ENCODE measurements at regions not wholly inside any gene's neighbourhood (a gene's known extent, or its start where the extent isn't known, plus 50 kb on each side); places are given as distances from the start of the nearest gene placed in this dataset.

DNA sequence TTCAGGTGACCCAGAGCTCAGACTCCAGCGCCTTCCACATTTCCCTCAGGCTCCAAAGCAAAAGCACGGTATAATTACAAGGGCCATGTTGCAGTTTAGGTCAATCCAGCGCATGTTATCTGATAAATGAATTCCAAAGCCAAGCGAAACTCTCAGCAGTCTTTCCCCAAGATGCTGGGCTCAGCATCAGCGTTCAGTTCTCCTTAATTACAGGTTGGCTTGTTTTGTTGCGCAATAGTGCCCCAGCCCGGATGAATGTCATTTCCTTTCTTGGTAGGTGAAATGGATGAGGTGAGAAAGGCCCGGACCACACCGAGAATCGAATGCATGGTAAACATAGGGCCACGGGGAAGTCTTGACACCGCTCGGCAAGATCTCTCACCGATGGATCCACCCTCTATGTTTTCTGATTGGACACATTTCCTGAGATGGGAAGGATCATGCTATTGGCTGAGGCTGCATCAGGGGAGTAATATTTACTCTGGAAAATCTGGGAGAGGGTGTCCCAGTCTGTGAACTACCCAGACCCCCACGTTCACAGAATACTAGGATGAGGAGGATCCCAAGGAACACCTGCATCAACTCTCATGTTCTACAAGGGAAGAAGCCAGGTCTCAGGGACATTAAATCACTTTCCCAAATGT, 221.2 kb upstream of the ANKRD55 start:
- no peak for DNase-seq

DNA sequence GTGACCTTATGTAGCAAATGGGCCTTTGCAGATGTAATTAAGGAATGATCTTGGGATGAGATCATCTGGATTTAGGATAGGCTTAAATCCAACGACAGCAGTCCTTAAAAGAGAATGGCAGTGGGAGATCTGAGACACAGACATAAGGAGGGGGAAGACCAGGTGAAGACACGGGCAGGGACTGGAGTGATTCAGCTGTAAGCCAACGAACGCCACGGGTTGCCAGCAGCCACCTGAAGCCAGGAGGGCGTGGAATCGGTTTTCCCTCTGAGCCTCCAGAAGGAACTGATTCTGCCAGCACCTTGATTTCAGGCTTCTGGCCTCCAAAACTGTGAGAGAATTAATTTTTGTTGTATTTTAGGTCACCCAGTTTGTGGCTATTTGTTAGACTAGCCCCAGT, 218.6 kb upstream of the ANKRD55 start:
- no peak for DNase-seq

DNA sequence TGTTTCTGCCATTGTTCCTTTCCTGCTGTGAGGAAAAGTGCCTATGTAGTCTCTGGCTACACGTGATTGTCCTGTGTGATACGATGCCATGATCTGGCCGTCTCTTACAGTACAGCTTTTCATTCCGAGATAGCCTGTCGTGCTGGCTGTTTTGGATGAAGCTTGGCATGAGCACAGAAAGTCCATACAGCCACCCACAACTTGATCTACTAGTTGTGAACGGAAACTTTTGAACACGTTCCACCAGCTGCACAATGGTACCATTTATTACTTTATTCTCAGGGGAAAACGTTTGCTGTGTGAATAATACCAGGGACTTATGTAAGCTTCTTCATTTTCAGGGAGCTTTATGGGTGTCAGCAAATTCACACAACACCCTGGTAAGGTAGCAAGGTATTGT, 217.6 kb upstream of the ANKRD55 start:
- DNase-seq = no peak

DNA sequence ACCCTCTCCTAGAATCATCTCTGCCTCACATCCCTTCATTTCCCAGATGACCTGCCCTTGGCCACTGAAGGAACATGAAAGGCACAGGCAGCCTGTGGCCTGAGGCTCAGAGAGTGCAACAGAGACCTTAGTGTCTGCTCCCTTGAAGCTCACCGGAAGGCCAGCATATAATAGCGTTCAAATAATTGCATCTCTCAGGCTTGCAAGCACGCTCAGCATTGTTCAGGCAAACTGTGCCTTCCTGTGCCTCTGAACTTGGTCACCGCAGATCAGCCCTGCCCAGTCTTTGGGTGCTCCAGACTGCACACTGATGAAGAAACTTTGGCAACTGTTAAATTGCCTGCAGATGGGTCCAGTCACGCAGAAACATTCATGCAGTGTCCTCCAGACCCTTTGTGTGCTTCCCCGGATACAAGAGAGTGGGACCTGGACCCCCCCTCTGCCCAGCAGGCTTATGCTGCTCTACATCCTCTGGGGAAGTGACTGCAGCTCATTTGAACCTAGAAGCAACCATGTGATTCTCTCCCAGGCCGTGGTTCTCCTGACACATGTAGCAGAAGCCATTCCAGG, 216.0 kb upstream of the ANKRD55 start:
- DNase-seq = no peak

DNA sequence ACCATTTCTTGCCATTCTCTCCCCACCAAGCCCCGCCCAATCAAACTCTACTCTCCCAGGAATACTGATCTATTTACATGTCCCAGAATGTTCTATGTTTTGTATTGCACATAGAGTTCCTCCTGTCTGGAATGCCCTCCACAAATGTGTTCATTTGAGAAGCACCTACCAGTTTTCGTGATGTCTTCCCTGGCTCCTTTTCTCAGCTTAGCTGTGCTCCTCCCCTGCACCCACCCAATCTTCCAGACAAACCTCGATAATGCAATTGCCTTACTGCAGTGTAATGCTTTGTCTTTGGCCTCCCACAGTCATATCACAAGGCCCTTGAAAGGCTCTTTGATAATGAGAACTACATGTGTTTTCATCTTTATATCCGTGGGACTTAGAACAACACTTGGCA, 214.5 kb upstream of the ANKRD55 start:
- no peak for DNase-seq

DNA sequence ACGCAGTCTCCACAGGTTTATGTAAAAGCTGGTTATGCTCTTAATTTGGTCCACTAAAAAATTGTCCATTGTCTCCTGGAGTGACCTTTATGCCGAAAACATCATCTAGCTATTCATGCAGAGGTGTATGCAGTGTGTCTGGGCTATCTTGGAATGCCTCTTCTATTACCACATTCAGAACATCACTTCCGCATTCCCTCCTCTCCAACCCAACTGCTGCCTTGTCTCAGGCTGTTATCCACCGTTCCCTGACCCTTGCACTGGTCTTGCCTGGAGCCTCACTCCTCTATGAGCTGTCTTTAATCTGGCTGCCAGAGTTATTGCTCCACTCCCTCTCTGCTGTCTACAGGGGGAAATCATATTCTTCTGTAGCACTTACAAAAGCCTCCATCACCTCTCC, 214.1 kb upstream of the ANKRD55 start:
- DNase-seq = no peak

DNA sequence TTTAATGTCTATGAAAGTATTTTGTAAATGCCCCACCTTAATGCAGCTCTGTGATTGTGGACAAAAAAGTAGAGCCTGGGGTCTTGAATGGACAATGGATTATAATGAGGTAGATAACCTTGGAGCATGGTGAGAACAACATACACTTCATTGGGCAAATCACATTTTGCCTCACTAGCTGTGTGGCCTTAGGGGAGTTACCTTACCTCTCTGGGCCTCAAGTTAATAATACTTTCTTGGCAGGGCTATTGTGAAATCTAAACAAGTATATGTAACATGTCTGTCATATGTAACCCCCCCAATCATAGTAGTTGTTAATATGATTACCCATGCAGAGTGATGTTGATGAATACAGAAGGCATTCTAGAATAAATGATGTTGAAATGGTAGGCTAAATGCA, 213.6 kb upstream of the ANKRD55 start:
- no peak for DNase-seq

DNA sequence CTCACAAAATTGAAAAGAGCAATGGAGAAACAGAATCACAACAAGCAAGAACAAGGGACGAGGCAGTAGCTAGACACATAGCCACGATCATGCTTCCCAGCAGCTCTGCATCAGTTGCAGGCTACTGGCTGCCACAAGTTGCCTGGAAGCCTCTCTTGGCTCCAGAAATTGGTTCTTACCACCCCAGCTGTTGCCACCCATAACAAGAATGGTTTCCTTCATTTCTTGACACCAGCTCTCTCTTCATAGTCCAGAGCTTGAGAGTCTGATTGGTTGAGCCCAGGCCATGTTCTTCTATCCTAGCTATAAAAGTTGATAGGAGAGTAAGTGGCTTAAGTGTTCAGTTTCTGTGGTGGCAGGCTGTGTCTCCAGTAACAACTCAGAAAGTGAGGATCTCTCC, 210.7 kb upstream of the ANKRD55 start:
- no peak for DNase-seq

DNA sequence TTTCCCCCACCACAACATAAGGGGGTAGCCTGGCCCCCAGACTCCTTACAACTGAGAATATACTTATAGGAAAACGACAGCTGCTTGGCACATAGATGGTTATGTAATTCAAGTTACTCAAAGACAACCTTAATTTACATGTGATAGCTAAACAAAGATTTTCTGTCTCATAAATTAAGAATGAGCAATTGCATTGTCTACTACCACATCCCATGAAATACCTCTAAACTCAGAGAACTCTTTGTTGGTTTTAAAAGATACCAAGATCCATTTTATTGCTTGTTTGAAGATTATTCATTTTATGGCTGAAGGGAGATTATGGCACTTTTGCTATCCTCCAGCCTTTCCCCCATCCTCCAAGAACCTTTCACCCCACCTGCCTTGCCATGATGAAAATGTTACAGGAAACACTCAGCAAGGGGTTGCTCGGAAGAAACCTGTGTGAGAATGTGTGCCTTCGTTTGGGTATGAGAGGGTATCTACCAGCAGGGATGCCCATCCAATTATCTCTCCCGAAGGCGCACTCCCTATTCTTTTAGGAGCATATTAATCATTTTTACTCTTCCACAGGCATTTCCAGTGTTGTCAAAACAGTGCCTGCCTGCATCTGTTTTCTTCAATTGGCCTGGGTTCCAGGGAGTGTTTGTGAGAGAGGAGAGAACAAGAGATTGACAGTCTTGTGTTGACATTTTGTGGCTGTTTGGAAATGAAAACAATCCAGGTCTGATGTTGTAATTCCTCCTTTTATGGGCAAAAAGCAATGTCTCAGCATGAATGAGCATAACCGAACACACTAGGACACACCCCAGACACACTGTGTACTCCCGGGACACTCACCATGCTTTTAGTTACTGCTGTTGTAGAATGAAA, 208.0 kb upstream of the ANKRD55 start:
- DNase-seq = no peak

DNA sequence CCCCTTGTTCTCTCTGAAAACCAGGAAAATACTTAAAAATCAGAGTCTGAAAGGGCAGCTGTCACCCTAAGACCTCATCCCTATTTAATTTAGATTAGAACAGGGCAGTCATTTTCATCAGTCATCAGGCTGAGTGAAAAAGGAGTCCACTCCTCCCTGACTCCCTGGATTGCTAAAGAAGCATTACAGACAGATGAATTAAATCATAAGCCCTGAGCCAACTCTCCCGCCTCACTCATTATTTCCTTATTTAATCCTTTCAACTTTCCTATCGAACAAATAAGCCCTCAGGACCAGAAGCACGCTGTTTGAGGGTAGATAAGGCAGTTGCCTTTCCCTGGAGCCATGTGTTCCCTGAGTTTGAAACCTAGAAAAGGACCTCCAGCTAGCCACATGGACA, 201.9 kb upstream of the ANKRD55 start:
- DNase-seq = no peak

DNA sequence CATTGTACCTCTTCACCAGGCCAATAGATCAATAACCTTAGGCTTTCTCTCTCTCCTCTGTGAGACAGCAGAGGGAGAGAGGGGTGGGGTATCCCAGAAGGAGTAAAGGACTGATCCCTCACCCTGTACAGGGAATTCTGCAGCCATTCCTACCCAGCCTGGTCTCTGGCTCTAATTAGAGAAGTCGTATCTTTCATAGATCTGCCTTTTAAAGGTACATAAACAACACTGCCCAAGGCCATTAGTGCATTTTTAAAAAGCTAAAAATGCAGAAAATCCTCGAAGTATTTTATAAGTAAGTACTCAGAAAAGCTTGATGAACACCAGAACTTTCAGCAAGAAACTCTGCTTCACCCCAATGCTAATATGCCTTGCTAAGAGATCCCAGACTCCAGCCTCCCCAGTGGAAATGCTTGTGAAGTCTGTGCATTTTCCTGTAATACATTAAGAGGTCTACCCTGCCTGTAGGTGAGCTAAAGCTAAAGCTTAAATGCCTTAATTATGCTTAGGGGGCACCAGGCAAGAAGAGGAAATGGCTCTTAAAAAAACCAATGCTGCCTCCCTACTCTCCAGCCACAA, 200.0 kb upstream of the ANKRD55 start:
- no peak for DNase-seq

DNA sequence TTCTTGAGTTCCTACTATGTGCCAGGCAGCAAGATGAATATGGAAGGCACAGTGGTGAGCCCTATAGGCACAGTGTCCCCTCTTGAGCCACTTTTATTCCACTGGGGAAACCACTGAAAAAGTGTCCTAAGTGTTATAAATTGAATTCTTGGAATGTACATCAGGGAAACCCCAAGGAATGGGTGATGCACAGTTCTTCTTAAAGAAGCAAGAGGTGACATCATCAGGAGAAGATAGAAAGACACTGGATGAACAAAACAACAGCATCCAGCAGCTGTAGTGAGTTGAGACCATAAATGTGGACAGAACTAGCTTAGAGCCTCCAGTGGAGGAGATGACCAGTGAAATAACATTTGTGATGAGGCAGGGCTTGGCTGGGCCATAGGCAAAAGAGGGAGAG, 199.2 kb upstream of the ANKRD55 start:
- DNase-seq = no peak

DNA sequence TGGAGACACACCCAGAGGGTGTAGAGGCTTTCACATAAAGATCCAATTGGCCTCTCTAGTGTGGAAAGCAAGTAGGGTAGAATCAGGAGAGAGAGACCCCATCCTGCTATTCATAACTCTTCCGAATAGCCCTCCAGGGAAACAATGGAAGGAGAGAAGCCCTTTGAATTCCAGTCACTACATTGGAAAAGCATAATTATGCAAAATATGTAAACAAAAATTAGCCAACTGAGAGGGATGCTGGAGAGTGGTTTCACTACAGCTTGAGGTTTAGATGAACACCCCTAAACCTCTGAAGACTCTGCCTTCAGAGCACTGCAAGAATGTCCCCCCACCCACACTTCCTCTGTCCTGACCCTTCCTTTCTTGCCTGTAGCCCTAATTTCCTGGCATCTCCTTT, 197.3 kb upstream of the ANKRD55 start:
- no peak for DNase-seq

DNA sequence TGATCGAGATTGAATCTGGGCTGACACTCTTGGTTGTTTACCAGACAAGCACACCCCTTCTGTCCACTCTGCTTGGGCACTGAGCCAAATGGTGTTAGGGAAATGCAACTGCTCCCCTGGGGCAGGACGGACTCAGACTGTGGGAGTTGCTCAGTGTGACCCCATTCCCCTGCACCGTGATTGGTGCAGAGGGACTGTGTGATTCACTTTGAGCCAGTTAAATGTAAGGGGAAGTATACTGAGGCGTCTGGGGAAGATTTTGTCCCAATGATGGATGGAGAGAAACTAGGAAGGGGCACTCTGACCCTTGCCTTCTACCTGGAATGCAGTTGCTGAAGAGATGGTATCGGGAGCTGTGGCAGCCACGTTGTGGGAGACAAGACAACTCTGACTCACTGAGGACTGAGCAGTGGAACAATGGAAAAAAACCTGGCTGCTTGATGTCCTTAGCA, 196.0 kb upstream of the ANKRD55 start:
- no peak for DNase-seq

DNA sequence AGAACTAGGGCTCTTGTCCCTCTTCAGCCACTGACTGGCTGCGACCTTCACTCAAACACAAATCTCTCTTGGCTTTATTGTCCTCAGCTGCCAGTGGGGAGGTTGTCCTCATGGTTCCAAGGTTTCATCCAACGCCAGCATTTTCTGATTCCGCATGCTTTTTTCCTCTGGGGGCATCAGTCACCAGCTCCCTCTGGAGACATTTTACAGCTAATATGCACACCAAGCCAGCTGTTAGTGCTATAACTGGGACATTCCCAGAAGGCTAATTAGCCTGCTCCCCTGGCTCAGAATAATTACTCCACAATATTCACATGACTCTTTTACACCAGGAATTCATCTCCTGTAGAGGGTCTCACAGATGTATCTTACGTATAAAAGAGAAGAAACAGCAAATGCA, 193.6 kb upstream of the ANKRD55 start:
- no peak for DNase-seq

DNA sequence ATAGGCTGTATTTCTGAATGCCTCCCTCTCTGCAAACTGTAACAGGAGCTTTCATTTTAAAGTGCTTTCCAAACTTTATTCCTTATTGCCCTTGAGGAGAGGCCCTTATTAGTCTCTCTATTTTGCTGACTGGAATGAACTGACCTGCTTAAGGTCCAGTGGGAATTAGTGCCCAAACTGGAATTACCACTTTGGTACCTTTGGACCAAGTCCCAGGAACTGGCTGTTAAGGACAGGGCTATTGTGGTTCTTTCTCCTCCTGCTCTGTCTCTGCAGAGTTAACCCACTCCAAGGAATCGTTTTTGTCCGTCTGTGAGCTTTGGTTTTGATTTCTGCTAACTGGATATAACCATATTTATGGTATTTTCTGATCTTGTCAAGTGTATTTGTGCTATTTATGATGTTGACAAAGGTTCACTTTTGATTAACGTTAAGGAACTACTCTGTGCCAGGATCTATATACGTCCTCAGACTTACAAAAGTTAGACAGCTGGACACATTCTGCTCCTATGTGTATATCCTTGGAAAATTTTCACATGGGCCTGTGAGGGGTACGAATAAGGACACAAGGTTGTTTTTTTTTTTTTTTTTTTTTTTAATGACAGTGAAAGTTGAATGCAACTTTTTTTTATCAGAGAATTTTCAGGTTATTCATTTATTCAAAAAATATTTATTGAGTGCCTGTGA, 189.1 kb upstream of the ANKRD55 start:
- peak; percentile 18 for DNase-seq

DNA sequence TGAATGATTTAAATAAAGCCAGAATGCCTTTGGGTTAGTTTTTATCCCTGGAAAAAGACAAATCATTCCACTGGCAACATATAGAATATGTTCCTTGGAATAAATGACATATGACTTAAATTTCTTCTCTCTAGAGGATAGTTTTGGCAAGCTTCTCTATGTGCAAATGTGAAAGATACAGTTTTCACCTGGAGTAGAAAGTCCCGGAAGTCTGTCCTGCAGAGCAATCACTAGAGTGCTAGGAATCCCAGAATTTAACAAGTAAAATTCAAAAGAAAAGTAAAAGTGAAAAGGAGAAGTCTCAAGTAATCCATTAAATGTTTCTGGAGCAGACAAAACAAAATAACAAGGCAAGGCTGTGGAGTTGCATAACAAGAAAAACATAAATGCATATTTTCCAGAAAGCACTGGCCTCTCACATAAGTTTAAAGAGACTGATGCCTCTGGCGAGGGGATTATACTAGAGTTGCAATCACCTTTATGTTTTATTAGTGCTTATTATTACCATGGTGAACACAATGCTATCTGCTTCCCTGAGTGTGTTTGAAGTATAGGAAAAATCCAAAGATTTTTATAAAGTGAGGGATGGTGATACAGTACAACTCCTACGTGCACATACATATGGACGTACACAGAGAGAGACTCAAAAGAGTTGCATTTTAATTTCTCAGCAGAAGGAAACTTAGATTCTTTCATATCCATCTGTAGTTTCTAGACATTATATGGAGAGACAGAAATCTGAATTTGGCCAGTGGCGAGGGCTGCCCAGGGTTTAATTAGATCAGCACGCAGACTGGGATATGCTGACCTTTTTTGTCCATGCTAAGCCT, 188.3 kb upstream of the ANKRD55 start:
- DNase-seq = no peak

DNA sequence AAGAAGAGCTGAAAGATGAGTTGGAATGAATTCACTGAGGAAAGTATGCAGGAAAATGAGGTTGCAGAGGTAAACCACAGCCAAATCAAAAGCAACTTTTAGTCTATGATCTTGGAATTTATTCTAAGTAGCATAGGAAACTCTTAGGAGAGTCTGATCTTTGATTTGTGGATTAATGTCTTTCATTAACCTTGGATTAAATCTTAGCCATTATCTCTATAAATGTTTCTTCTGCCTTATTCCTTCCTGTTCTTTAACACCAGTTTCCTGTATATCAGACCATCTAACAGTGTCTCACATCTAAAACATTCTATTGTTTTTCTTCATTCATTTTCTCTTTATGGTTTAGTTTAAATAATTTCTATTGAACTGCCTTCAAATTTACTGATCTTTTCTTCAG, 187.2 kb upstream of the ANKRD55 start:
- DNase-seq = no peak

DNA sequence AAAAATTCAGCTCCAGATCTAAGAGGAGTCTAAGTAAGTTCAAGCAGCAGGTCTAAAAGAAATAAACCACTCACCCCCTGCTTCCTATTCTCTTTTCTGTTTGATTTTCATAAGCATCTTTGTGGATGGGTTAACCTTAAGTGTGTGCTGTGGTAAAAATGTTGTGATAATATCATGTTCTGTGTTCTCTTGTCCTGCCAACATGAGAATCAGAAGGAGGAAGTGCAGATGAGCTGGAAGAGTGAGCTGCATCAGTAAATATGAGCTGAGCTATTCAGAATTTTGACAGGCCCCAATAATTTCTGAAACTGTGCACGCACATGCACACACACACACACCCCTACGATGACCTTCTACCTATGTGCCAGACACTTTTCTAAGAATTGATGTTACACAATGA, 186.5 kb upstream of the ANKRD55 start:
- no peak for DNase-seq

DNA sequence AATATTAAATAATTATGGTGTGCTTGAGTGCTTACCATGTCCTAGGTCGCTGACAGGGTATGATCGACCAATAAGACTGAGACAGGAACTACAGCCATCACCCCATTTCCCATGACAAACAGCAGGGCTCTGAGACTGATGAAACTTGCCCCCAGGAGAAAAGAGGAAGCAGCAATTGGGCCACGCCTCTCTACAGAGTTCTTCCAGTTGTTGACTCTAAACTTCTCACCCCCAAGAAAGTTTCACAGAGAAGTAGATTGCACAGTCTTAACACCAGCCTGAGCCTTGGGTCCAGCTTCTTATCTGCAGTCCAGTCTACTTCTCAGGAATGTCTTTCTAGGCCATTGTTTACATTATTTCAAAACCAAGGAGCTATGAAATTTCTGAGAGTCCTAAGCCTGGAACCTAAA, 182.2 kb upstream of the ANKRD55 start:
- peak; percentile 38 for DNase-seq

DNA sequence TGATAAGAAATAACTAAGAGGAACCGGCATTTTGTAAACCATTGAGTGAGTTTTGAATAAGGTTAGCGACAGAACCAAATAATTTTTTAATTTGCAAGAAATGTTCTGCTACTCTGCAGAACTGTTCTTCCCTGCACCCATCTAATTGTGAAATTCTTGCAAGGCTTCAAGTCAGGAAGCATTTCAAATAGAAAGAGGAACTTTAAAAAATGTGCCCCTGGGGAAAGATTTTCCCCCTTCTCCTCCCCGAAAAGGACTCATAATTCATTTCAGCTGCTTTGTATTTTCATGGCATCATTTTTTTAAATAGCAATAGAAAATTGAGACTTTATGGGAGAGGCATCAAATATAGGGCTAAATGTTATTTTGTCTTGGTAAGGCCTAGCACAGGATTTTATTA, 180.9 kb upstream of the ANKRD55 start:
- no peak for DNase-seq

DNA sequence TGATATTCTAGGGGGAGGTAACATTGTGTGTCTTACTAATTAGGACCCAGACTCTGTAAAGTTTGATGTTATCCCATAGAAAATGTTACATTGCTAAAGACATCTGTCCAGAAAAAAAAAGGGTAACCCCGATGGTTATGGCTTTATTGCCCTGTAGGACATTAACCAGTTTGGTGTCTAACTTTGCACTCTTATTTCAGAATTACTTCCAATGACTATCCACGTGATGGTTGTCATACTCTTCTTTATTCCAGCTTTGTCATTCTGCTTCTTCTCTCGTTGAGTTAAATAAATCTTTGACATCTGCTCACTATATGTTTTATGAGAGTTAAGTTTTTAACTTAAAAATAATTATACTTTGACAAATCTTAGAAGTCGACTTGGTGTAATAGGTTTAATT, 180.4 kb upstream of the ANKRD55 start:
- DNase-seq = no peak
